ENCODE measurements at regions not wholly inside any gene's neighbourhood (a gene's known extent, or its start where the extent isn't known, plus 50 kb on each side); places are given as distances from the start of the nearest gene placed in this dataset.
"Not testable (repeated sequence)": the region's sequence is repeated elsewhere in the genome, so short reads cannot be mapped to it uniquely, and the experiment has no call there.

GRCh38 chr10:62597226-62597625, 207.3 kb upstream of the ADO start:
- DNase-seq = no peak

GRCh38 chr10:62599161-62599560, 205.4 kb upstream of the ADO start:
- no peak for DNase-seq

- not testable (repeated sequence) for DNase-seq
Measured at GRCh38 chr10:62606551-62606950, 198.0 kb upstream of the ADO start.

DNA sequence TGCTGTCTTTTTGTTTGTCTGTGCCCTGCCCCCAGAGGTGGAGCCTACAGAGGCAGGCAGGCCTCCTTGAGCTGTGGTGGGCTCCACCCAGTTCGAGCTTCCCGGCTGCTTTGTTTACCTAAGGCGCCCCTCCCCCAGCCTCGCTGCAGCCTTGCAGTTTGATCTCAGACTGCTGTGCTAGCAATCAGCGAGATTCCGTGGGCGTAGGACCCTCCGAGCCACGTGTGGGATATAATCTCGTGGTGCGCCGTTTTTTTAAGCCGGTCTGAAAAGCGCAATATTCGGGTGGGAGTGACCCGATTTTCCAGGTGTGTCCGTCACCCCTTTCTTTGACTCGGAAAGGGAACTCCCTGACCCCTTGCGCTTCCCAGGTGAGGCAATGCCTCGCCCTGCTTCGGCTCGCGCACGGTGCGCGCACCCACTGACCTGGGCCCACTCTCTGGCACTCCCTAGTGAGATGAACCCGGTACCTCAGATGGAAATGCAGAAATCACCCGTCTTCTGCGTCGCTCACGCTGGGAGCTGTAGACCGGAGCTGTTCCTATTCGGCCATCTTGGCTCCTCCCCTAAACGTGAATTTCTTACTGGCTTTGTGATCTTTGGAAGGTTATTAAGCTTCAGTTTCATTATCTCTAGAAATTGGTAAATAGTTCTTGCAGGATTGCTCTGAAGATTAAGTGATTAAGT, 196.2 kb upstream of the ADO start:
- DNase-seq = not testable (repeated sequence)

GRCh38 chr10:62610649-62611229, 193.8 kb upstream of the ADO start:
- DNase-seq = no peak

DNA sequence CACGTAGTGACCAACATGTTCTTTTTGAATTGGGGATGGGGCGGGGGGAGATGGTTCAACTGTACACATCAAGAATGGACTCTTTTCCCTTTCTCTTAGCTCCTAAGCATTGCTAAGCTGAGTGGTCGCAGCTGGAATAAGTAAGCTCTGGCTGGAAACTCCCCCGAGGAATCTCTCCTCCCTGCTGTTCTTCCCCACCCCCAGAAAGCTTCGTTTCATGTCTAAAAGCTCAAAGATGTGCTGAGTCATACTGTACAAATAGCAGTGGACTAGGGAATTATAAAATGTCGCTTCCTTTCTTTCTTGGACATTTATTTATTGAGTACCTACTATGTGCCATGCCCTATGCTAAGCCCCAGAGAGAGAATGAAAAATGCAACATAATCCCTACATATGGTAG, 191.1 kb upstream of the ADO start:
- no peak for DNase-seq

DNA sequence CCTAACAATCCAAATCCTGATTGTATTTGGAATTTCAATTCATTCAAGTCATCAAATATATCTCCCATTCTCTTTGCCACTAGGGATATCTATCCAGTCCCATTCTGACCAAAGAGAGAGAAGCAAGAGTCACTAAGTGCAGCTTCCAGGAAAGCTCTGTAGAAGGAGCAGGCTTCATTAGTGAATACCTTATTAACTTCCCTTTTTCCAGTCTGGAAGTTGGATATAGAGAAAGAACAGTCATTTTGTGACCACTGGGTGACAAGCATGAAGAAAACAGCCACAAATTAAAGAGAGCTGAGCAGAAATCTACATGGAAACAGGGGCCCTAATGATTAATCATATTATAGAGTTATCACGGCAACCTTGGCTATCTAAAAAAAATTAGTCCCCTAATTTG, 190.7 kb upstream of the ADO start:
- no peak for DNase-seq

DNA sequence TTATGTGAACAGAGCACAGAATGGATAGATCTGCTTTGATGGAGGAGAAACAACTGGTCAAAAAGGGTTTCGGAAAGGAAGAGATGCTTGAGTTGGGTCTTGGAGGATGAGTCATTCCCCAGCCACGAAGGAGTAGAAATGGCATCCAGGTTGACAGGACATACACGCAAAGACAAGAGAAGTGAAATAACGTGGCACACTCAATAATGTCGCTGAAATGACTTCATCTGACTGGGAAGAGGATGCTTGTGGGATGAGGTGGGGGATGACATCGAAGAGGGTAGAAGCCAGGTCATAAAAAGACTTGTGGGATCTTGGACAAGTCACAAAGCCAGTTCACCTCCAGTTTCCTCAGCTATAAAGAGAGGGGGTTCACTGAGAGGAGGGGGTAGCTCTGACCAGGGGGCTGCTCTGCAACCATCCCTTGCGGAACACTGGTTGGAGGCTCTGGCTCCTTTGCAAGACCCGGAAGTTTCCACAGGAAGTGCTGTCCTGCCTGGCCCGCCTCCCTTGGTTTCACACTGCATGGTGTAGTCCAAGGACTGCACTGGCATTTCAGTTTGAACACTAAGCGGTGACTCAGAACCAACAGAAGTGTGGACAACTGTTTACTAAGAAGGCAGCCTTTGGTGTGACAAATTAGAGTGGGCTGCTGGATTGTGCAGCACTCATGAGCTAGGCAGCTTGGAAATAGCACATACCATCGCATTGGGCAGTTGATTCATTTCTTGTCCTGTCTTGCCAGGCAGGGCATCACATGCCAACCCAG, 189.9 kb upstream of the ADO start:
- DNase-seq = no peak

DNA sequence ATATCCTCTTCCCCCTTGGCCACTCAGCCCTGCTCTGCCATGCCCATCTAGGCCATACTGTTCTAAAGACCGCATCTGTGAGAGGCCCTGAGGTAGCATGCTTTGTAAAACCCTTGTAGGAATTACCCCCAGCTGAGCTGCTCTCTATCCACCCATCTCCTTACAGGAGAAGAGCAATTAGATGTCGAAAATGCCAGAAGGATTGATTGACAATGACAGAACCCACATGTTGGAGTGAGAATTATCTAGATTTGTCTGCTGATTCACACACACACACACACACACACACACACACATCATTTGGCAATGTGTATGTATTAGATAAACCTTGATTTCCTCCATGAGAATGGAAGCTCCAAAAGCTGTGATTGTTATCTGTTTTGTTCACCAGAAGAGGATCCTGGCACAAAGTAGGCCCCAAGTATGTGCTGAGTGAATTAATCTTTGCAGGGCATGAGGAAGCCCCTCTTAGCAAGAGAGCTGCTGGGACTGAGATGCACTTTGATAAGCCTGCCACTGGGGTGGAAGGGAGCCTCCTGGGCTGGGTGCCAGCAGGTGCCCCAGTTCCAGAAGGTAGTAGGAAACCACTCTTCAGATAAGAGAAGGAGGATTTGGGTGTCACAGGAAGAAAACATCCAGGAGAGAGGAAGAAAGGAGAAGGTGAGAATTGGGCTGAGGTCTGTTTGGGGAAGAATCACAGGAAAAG, 187.5 kb upstream of the ADO start:
- no peak for DNase-seq

GRCh38 chr10:62617652-62618051, 186.9 kb upstream of the ADO start:
- DNase-seq = no peak

- DNase-seq = no peak
Measured at GRCh38 chr10:62618054-62618453, 186.5 kb upstream of the ADO start.

DNA sequence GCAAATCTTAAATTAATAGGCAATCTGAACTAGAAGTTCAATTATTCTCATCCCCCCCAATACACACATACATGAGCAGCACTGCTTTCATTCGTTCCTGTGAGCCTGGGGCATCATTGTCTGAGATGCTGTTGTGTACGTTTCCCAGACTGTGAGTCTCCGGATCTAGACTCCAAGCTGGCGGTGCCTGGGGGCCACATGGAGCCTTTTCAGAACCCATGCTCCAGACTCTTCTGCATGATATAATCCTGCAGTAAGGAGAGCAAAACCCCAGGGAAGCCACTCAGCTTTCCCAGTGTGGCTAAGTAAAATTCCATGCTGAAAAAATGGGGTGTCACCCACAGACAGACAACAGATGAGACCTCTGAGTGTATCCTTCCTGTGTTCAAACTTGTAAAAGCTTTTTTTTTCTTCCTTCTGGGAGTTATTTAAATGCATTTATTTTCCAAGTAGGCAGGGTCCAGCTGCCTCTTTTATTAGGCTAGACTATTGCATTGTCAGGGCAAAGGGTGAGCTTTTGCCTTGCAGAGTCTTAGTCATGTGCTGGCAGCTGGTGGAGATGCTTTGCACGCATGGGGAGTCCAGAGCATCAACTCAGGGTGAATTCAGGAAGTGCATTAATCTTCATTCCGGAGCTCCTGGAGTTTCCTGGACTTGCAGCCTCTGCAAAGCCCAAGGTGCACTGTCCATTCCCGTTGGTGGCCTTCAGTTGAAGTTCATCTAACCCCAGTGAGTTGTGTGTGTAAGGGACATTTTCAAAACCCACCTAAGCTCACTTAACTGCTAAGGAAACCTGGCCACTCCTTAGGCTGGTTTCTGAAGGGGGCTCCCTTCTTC, 185.7 kb upstream of the ADO start:
- DNase-seq = no peak

GRCh38 chr10:62619413-62619738, 185.1 kb upstream of the ADO start:
- no peak for DNase-seq

- no peak for DNase-seq
Measured at GRCh38 chr10:62620491-62620890, 184.0 kb upstream of the ADO start.

GRCh38 chr10:62623223-62623622, 181.3 kb upstream of the ADO start:
- DNase-seq = no peak

- no peak for DNase-seq
Measured at GRCh38 chr10:62625484-62625883, 179.0 kb upstream of the ADO start.

GRCh38 chr10:62626079-62626478, 178.4 kb upstream of the ADO start:
- DNase-seq = no peak

DNA sequence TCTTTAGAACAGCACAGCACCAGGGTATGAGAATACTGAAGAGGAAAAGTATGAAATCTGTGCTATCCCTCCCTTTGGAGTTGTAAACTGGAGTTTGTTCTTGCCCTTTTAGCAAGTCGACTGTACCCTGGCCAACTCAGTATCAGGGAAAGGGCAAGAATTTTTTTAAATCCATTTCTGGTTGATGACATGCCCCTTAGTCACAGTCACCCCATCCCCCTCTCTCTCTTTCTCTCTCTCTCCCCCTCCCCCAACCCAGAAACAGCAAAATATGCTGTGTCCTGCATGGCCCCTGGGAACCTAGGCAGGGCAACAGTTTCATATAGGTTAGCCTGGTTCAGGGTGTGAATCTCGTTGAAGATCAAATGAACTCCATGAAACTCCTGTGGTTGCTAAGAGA, 177.7 kb upstream of the ADO start:
- DNase-seq = no peak

GRCh38 chr10:62627983-62628382, 176.5 kb upstream of the ADO start:
- DNase-seq = no peak

- DNase-seq = no peak
Measured at GRCh38 chr10:62631241-62631640, 173.3 kb upstream of the ADO start.

DNA sequence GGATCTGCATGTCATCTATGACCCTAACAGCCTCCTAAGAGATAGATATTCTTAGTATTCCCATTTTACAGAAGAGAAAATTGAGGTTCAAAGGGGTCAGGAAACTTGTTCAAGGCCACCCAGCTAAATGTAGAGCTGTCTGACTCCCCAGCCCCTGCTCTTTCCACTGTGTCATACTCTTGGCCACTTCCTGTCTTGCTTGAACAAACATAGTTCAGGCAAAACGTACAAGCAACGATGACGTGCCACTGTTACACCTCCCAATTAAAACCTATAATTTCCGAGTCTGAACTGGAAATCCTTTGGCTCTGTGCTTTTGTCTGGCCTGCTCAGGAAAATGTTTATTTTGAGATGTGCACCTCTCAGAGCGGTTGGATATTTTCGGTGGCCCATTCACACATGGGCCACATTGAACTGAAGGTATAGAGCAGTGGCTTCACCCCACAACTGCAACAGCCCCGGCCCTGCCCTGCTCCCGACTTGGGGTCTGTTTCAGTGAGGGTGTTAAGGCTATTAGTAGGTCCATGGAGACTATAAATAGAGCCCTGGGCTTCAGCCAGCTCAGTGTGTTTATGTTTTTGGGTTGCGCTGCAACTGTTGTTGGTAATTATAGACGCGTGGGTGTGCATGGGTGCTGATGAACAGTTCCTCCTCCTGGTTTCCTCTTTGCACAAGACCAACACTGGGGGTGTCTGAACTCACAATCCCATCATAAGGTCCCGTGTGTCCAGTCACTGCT, 172.3 kb upstream of the ADO start:
- no peak for DNase-seq

DNA sequence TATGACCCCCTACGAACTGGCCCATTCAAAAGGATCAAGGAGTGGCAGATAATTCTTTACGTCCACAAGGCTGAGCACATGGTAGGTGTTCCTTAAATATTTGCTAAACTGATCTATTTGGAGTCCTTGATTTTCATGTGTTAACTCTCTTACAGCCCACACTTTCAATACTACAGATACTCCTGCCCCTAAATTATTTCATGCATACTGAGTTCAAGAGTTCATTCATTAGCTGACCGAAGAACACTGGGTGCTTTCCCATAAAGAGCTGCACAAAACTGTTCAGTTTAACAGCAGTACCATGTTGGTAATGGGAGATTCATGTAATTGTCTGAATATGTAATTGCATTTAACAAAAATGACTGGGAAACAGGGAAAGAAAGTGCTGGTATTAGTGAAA, 170.5 kb upstream of the ADO start:
- no peak for DNase-seq
